ENCODE measurements at regions not wholly inside any gene's neighbourhood (a gene's known extent, or its start where the extent isn't known, plus 50 kb on each side); places are given as distances from the start of the nearest gene placed in this dataset.

- Mint-ChIP-seq H3K4me3 (no peak overlapping the region), H3K4me1 (ENCODE audit: low read depth) (no peaks in the 10 kb centered on the region), H3K27ac (no peak overlapping the region), H3K27me3 (peaks cover 44% of the 10 kb centered on the region), H3K36me3 (ENCODE audit: low read depth) (no peaks in the 10 kb centered on the region), H3K9me3 (no peaks in the 10 kb centered on the region)
- Histone ChIP-seq H3K4me3 (ENCODE audit: low read length) (no peak overlapping the region), H3K9me3 (ENCODE audit: control insufficient read depth in 1 of 2, insufficient read depth in 1 of 2, low read length in 2 of 2) (peaks cover 0 to 8% of the 10 kb centered on the region in 2 experiments), H3K4me1 (ENCODE audit: insufficient read depth, low read length) (no peaks in the 10 kb centered on the region), H3K27ac (ENCODE audit: low read depth in 1 of 2, low read length in 2 of 2) (no peak overlapping the region), H3K27me3 (ENCODE audit: control insufficient read depth in 1 of 2, insufficient read depth in 2 of 2, low read length in 2 of 2) (no peaks in the 10 kb centered on the region), H3K36me3 (ENCODE audit: insufficient read depth, low read length) (no peaks in the 10 kb centered on the region)
- ChIA-PET CTCF (no interaction called here), POLR2A (no interaction called here)
- intact Hi-C loops (cut with DNase I, micrococcal nuclease), result no loop called here
- TF ChIP-seq CTCF (IDR thresholded peaks at IDR 0.05), result no peak
- ATAC-seq (ENCODE audit: poor library complexity), result no peak
- no peak for DNase-seq
Measured at GRCh38 chr20:56945901-56946300, 316.8 kb downstream of the TFAP2C start.

GRCh38 chr20:56949318-56949717 lies 317.1 kb downstream of the BMP7 start:
- TF ChIP-seq CTCF (IDR thresholded peaks at IDR 0.05), result no peak
- ChIA-PET POLR2A (no interaction called here), CTCF (no interaction called here)
- Mint-ChIP-seq H3K36me3 (ENCODE audit: low read depth) (no peaks in the 10 kb centered on the region), H3K9me3 (no peaks in the 10 kb centered on the region), H3K4me3 (no peak overlapping the region), H3K27me3 (peaks cover 41% of the 10 kb centered on the region), H3K4me1 (ENCODE audit: low read depth) (no peaks in the 10 kb centered on the region), H3K27ac (no peak overlapping the region)
- H3K27ac ChIP-seq (ENCODE audit: low read depth in 1 of 2, low read length in 2 of 2), result no peak overlapping the region
- intact Hi-C loops (cut with DNase I, micrococcal nuclease), result no loop called here
- H3K4me1 ChIP-seq (ENCODE audit: insufficient read depth, low read length), result no peaks in the 10 kb centered on the region
- no peak for DNase-seq
- H3K4me3 ChIP-seq (ENCODE audit: low read length), result no peak overlapping the region
- no peaks in the 10 kb centered on the region for H3K27me3 ChIP-seq (ENCODE audit: control insufficient read depth in 1 of 2, insufficient read depth in 2 of 2, low read length in 2 of 2)
- H3K36me3 ChIP-seq (ENCODE audit: insufficient read depth, low read length), result no peaks in the 10 kb centered on the region
- H3K9me3 ChIP-seq (ENCODE audit: control insufficient read depth in 1 of 2, insufficient read depth in 1 of 2, low read length in 2 of 2), result peaks cover 0 to 14% of the 10 kb centered on the region in 2 experiments
- ATAC-seq (ENCODE audit: poor library complexity), result no peak

GRCh38 chr20:56952258-56953047 lies 314.0 kb downstream of the BMP7 start:
- Mint-ChIP-seq H3K4me1 (ENCODE audit: low read depth) (no peaks in the 10 kb centered on the region), H3K27me3 (peaks cover 27% of the 10 kb centered on the region), H3K27ac (no peak overlapping the region), H3K4me3 (no peak overlapping the region), H3K9me3 (no peaks in the 10 kb centered on the region), H3K36me3 (ENCODE audit: low read depth) (no peaks in the 10 kb centered on the region)
- Histone ChIP-seq H3K36me3 (ENCODE audit: insufficient read depth, low read length) (no peaks in the 10 kb centered on the region), H3K4me3 (ENCODE audit: low read length) (no peak overlapping the region), H3K9me3 (ENCODE audit: control insufficient read depth in 1 of 2, insufficient read depth in 1 of 2, low read length in 2 of 2) (peaks cover 0 to 21% of the 10 kb centered on the region in 2 experiments), H3K27me3 (ENCODE audit: control insufficient read depth in 1 of 2, insufficient read depth in 2 of 2, low read length in 2 of 2) (peaks cover 1 to 7% of the 10 kb centered on the region in 2 experiments), H3K4me1 (ENCODE audit: insufficient read depth, low read length) (no peaks in the 10 kb centered on the region), H3K27ac (ENCODE audit: low read depth in 1 of 2, low read length in 2 of 2) (no peak overlapping the region)
- TF ChIP-seq CTCF (IDR thresholded peaks at IDR 0.05), result no peak
- intact Hi-C loops (cut with DNase I, micrococcal nuclease), result no loop called here
- no peak for DNase-seq
- no peak for ATAC-seq (ENCODE audit: poor library complexity)
- ChIA-PET POLR2A (no interaction called here), CTCF (no interaction called here)

Measured in CD4-positive, alpha-beta T cell (primary cell).